ENCODE measurements at regions not wholly inside any gene's neighbourhood (a gene's known extent, or its start where the extent isn't known, plus 50 kb on each side); places are given as distances from the start of the nearest gene placed in this dataset.

DNA sequence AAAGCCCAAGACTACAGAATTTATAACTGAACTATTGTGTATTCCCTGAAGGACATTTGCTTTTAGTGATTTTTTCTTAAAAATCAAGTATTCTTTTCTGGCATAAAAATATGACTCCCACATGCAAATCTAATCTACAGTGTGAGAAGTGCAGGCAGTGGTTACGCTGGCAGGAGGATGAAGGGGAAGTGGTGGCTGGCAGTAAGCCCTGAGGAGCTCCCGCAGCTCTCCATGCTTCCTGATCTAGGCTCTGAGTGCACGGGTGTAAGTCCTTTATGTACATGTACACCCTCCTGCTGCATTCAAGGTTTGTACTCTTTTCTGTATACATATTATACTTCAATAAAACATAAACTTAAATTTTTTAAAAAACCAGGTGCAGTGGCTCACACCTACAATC lies 67.5 kb upstream of the PRDX6 start:
- in situ Hi-C loops (cut with HindIII; ENCODE audit: low pct_unique_long_range_greater_than_20kb, low sequenced_read_pairs), result no loop called here
- Histone ChIP-seq H3K36me3 (ENCODE audit: control insufficient read depth, insufficient read depth, low read length) (no peaks in the 10 kb centered on the region), H3K9me3 (ENCODE audit: control insufficient read depth, insufficient read depth, low read depth, low read length) (no peaks in the 10 kb centered on the region), H3K27ac (ENCODE audit: low read length) (no peak overlapping the region), H3K4me3 (ENCODE audit: low read depth in 2 of 2, low read length in 2 of 2) (no peak overlapping the region), H3K27me3 (ENCODE audit: control insufficient read depth, insufficient read depth, low read length) (no peaks in the 10 kb centered on the region), H3K4me1 (ENCODE audit: control insufficient read depth, insufficient read depth, low read length) (no peaks in the 10 kb centered on the region; the same call in 1 of the 2 replicates)
- POLR2A ChIA-PET, result no interaction called here
- TF ChIP-seq, protein P1, sequence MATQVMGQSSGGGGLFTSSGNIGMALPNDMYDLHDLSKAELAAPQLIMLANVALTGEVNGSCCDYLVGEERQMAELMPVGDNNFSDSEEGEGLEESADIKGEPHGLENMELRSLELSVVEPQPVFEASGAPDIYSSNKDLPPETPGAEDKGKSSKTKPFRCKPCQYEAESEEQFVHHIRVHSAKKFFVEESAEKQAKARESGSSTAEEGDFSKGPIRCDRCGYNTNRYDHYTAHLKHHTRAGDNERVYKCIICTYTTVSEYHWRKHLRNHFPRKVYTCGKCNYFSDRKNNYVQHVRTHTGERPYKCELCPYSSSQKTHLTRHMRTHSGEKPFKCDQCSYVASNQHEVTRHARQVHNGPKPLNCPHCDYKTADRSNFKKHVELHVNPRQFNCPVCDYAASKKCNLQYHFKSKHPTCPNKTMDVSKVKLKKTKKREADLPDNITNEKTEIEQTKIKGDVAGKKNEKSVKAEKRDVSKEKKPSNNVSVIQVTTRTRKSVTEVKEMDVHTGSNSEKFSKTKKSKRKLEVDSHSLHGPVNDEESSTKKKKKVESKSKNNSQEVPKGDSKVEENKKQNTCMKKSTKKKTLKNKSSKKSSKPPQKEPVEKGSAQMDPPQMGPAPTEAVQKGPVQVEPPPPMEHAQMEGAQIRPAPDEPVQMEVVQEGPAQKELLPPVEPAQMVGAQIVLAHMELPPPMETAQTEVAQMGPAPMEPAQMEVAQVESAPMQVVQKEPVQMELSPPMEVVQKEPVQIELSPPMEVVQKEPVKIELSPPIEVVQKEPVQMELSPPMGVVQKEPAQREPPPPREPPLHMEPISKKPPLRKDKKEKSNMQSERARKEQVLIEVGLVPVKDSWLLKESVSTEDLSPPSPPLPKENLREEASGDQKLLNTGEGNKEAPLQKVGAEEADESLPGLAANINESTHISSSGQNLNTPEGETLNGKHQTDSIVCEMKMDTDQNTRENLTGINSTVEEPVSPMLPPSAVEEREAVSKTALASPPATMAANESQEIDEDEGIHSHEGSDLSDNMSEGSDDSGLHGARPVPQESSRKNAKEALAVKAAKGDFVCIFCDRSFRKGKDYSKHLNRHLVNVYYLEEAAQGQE (IDR thresholded peaks at IDR 0.05; ENCODE audit: insufficient read depth in 1 of 2, low read depth in 2 of 2, low read length in 1 of 2), result no peak
- no peak for TF ChIP-seq POLR2AphosphoS5 (IDR thresholded peaks at IDR 0.05; ENCODE audit: low read depth, low read length)
- no peak for TF ChIP-seq SIN3A (IDR thresholded peaks at IDR 0.05; ENCODE audit: borderline replicate concordance, insufficient read depth, low read depth, low read length)
- TF ChIP-seq, protein P2, sequence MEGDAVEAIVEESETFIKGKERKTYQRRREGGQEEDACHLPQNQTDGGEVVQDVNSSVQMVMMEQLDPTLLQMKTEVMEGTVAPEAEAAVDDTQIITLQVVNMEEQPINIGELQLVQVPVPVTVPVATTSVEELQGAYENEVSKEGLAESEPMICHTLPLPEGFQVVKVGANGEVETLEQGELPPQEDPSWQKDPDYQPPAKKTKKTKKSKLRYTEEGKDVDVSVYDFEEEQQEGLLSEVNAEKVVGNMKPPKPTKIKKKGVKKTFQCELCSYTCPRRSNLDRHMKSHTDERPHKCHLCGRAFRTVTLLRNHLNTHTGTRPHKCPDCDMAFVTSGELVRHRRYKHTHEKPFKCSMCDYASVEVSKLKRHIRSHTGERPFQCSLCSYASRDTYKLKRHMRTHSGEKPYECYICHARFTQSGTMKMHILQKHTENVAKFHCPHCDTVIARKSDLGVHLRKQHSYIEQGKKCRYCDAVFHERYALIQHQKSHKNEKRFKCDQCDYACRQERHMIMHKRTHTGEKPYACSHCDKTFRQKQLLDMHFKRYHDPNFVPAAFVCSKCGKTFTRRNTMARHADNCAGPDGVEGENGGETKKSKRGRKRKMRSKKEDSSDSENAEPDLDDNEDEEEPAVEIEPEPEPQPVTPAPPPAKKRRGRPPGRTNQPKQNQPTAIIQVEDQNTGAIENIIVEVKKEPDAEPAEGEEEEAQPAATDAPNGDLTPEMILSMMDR (IDR thresholded peaks at IDR 0.05), result no peak
- TF ChIP-seq TCF7L2 (IDR thresholded peaks at IDR 0.05; ENCODE audit: low read depth, low read length), result no peak
- BruUV-seq (replicated peaks), result no TSS peak
- DNase-seq (ENCODE audit: low read depth, low spot score) (no peak), ATAC-seq (no peak)
- intact Hi-C loops (cut with micrococcal nuclease; ENCODE audit: unreplicated experiment), result no loop called here
- CTCF ChIA-PET, result no interaction called here

DNA sequence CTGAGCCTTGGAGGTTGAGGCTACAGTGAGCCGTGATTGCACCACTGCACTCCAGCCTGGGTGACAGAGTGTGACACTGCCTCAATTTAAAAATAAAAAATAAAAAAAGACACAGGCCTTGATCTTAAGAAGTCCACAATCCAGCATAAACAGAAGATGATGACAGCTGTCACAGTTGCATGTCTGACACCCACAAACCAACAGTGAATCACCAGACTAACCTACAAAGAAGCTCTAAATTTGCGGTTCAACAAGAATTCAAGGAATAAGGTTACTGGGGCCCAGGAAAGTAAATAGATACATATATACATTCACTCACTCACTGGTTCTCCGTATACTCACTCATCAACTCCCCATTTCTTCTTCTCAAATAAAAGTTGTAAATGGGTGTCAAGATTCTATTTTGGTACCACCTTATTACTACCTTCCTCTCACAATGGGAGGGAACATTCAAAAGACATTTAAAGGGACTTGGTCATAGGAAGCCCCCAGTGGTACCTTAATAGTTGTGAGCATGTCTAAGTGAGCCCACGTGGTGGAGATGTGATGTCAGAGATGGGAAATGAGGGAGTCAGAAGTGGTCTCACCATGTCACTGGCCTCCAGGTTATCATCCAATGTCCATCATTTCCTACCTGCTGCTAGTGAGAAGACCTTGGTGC lies 66.9 kb upstream of the PRDX6 start:
- ATAC-seq (no peak), DNase-seq (ENCODE audit: low read depth, low spot score) (no peak)
- intact Hi-C loops (cut with micrococcal nuclease; ENCODE audit: unreplicated experiment) (no loop called here), in situ Hi-C loops (cut with HindIII; ENCODE audit: low pct_unique_long_range_greater_than_20kb, low sequenced_read_pairs) (no loop called here)
- TF ChIP-seq SIN3A (IDR thresholded peaks at IDR 0.05; ENCODE audit: borderline replicate concordance, insufficient read depth, low read depth, low read length), result no peak
- TF ChIP-seq, protein P1 (IDR thresholded peaks at IDR 0.05; ENCODE audit: insufficient read depth in 1 of 2, low read depth in 2 of 2, low read length in 1 of 2), result no peak
- no peak for TF ChIP-seq POLR2AphosphoS5 (IDR thresholded peaks at IDR 0.05; ENCODE audit: low read depth, low read length)
- TF ChIP-seq, protein P2 (IDR thresholded peaks at IDR 0.05), result no peak
- no peak for TF ChIP-seq TCF7L2 (IDR thresholded peaks at IDR 0.05; ENCODE audit: low read depth, low read length)
- Histone ChIP-seq H3K27ac (ENCODE audit: low read length) (no peak overlapping the region), H3K36me3 (ENCODE audit: control insufficient read depth, insufficient read depth, low read length) (no peaks in the 10 kb centered on the region), H3K27me3 (ENCODE audit: control insufficient read depth, insufficient read depth, low read length) (no peaks in the 10 kb centered on the region), H3K4me3 (ENCODE audit: low read depth in 2 of 2, low read length in 2 of 2) (no peak overlapping the region), H3K9me3 (ENCODE audit: control insufficient read depth, insufficient read depth, low read depth, low read length) (no peaks in the 10 kb centered on the region), H3K4me1 (ENCODE audit: control insufficient read depth, insufficient read depth, low read length) (no peaks in the 10 kb centered on the region; the same call in 1 of the 2 replicates)
- ChIA-PET POLR2A (no interaction called here), CTCF (no interaction called here)
- no TSS peak for BruUV-seq (replicated peaks)
